ENCODE measurements at regions not wholly inside any gene's neighbourhood (a gene's known extent, or its start where the extent isn't known, plus 50 kb on each side); places are given as distances from the start of the nearest gene placed in this dataset.
"Not testable (repeated sequence)": the region's sequence is repeated elsewhere in the genome, so short reads cannot be mapped to it uniquely, and the experiment has no call there.

GRCh38 chr20:48024539-48024938 is 239.3 kb upstream of the SULF2 start:
- no peak for DNase-seq

- DNase-seq = not testable (repeated sequence)
Observed at GRCh38 chr20:48020696-48021095, 235.4 kb upstream of the SULF2 start.

- no peak for DNase-seq
Observed at GRCh38 chr20:48019940-48020339, 234.7 kb upstream of the SULF2 start.

- DNase-seq = no peak
Observed at GRCh38 chr20:48019496-48019895, 234.2 kb upstream of the SULF2 start.

- DNase-seq = not testable (repeated sequence)
Observed at GRCh38 chr20:48018851-48019250, 233.6 kb upstream of the SULF2 start.

- no peak for DNase-seq
Observed at GRCh38 chr20:48017992-48018391, 232.7 kb upstream of the SULF2 start.

- no peak for DNase-seq
Observed at GRCh38 chr20:48017509-48017908, 232.2 kb upstream of the SULF2 start.

GRCh38 chr20:48015943-48016723 is 230.9 kb upstream of the SULF2 start:
- no peak for DNase-seq

- no peak for DNase-seq
Observed at GRCh38 chr20:48015141-48015910, 230.0 kb upstream of the SULF2 start.

GRCh38 chr20:48012401-48012974 is 227.2 kb upstream of the SULF2 start:
- DNase-seq = no peak

GRCh38 chr20:48011025-48011424 is 225.7 kb upstream of the SULF2 start:
- DNase-seq = no peak

- no peak for DNase-seq
Observed at GRCh38 chr20:48010623-48011022, 225.3 kb upstream of the SULF2 start.

- DNase-seq = no peak
Observed at GRCh38 chr20:48008850-48009515, 223.7 kb upstream of the SULF2 start.

- DNase-seq = no peak
Observed at GRCh38 chr20:48007351-48007750, 222.1 kb upstream of the SULF2 start.

- no peak for DNase-seq
Observed at GRCh38 chr20:48006036-48006833, 221.0 kb upstream of the SULF2 start.

- DNase-seq = no peak
Observed at GRCh38 chr20:48003021-48003420, 217.7 kb upstream of the SULF2 start.

- DNase-seq = no peak
Observed at GRCh38 chr20:48002517-48002970, 217.3 kb upstream of the SULF2 start.

- DNase-seq = no peak
Observed at GRCh38 chr20:47999166-47999565, 213.9 kb upstream of the SULF2 start.

GRCh38 chr20:47998736-47999135 is 213.5 kb upstream of the SULF2 start:
- no peak for DNase-seq

- no peak for DNase-seq
Observed at GRCh38 chr20:47995661-47996060, 210.4 kb upstream of the SULF2 start.

GRCh38 chr20:47993817-47994216 is 208.5 kb upstream of the SULF2 start:
- no peak for DNase-seq

- no peak for DNase-seq
Observed at GRCh38 chr20:47993035-47993755, 207.9 kb upstream of the SULF2 start.
